Endothelial cell of umbilical vein (primary cell): ENCODE measurements at regions not wholly inside any gene's neighbourhood (a gene's known extent, or its start where the extent isn't known, plus 50 kb on each side); places are given as distances from the start of the nearest gene placed in this dataset.

Experiments
- BruUV-seq: library from RNA; stranded (reverse); fragments of 400-500 nt; replicated peaks from 2 replicates; lab custom pipeline; 2021; lab: Mats Ljungman, UMichigan
- CTCF ChIA-PET: fragments of 300-600, 350-600 bp; sonication (Branson Sonifier 250); formaldehyde crosslinking; loops from one replicate; lab custom pipeline; 2021; ENCODE audit warnings: antibody characterized with exemption, inconsistent platforms; lab: Charles Lee
- POLR2A ChIA-PET: fragments of 300-600, 350-600 bp; sonication (Branson Sonifier 250); formaldehyde crosslinking; loops from one replicate; lab custom pipeline; 2021; ENCODE audit warnings: antibody characterized with exemption, inconsistent platforms; lab: Charles Lee
- DNase-seq: peaks from one replicate; pipeline ENCODE4 v3.0.0-alpha.2; 2011; ENCODE audit warnings: low read depth, low spot score
- FAIRE-seq: peaks from 2 replicates; lab custom pipeline; 2011; peaks lifted over from hg19 to GRCh38; lab: Jason Lieb, UNC
- H2AFZ ChIP-seq: 2 replicates; pipeline ENCODE4 v1.6.0; 2012; ENCODE audit warnings: low read depth, low read length, control low read depth, inconsistent platforms
- H3K27ac ChIP-seq: 2 replicates; pipeline ENCODE4 v1.5.1; 2011; ENCODE audit warnings: low read depth, mild to moderate bottlenecking, control low read depth, low read length, moderate library complexity; ENCODE audit not compliant: insufficient read depth
- H3K27me3 ChIP-seq, 2 experiments: 2 replicates each; pipeline versions ENCODE4 v1.6.0 to v1.6.1; 2011; ENCODE audit warnings: low read length in 2 of 2, mixed read lengths in 1 of 2; ENCODE audit not compliant: control insufficient read depth in 2 of 2, insufficient read depth in 2 of 2
- H3K36me3 ChIP-seq, 2 experiments: 2 replicates in 1 of 2; 3 replicates in 1 of 2; pipeline ENCODE4 v1.5.1; 2011; ENCODE audit warnings: low read length in 2 of 2, mild to moderate bottlenecking in 1 of 2, moderate library complexity in 1 of 2; ENCODE audit not compliant: control insufficient read depth in 2 of 2, insufficient read depth in 2 of 2; ENCODE audit errors: extremely low read depth in 1 of 2
- H3K4me1 ChIP-seq: 3 replicates; pipeline ENCODE4 v1.5.1; 2011; ENCODE audit warnings: mild to moderate bottlenecking, low read length; ENCODE audit not compliant: control insufficient read depth, insufficient read depth; ENCODE audit errors: extremely low read depth
- H3K4me2 ChIP-seq: 2 replicates; pipeline ENCODE4 v1.6.1; 2011; ENCODE audit warnings: low read length, control low read depth, mixed read lengths; ENCODE audit not compliant: insufficient read depth
- H3K4me3 ChIP-seq, 3 experiments: fragments of 200-600 bp in 1 of 3; sonication (generic), shearing (Covaris generic) in 1 of 3; replicated peaks in 1 of 3; 2 replicates each; pipeline ENCODE4 v1.5.1; 2011 to 2016; ENCODE audit warnings: control low read depth in 3 of 3, low read length in 3 of 3, mild to moderate bottlenecking in 2 of 3, inconsistent platforms in 1 of 3, low read depth in 1 of 3, moderate library complexity in 1 of 3; ENCODE audit not compliant: insufficient read depth in 1 of 3
- H3K79me2 ChIP-seq: 2 replicates; pipeline ENCODE4 v1.6.0; 2012; ENCODE audit warnings: low read length, inconsistent platforms; ENCODE audit not compliant: control insufficient read depth, insufficient read depth
- H3K9ac ChIP-seq: replicated peaks from 2 replicates; pipeline ENCODE3; 2011; ENCODE audit warnings: low read length, control low read depth; ENCODE audit not compliant: insufficient read depth; ENCODE audit errors: extremely low read depth
- H3K9me1 ChIP-seq: replicated peaks from 3 replicates; pipeline ENCODE4 v1.6.0; 2011; ENCODE audit warnings: mild to moderate bottlenecking, low read length; ENCODE audit not compliant: control insufficient read depth, insufficient read depth; ENCODE audit errors: extremely low read depth
- H3K9me3 ChIP-seq: replicated peaks from 2 replicates; pipeline ENCODE4 v1.5.1; 2012; ENCODE audit warnings: low read length, inconsistent platforms; ENCODE audit not compliant: control insufficient read depth, insufficient read depth
- H4K20me1 ChIP-seq: replicated peaks from 2 replicates; pipeline ENCODE3; 2011; ENCODE audit warnings: mild to moderate bottlenecking, low read length; ENCODE audit not compliant: control insufficient read depth, insufficient read depth; ENCODE audit errors: extremely low read depth
- CTCF ChIP-seq, 2 donors: IDR thresholded peaks; 1 replicate in 1 of 2; 2 replicates in 1 of 2; pipeline ENCODE4 v1.5.1; 2011; ENCODE audit warnings: low read length in 2 of 2, mild to moderate bottlenecking in 2 of 2, moderate library complexity in 2 of 2, control low read depth in 1 of 2, inconsistent platforms in 1 of 2, low read depth in 1 of 2; ENCODE audit not compliant: insufficient read depth in 1 of 2; ENCODE audit errors: extremely low read depth in 1 of 2
- EZH2 ChIP-seq: IDR thresholded peaks from 2 replicates; pipeline ENCODE4 v1.6.1; 2012; ENCODE audit warnings: borderline replicate concordance, low read depth, mild to moderate bottlenecking, moderate library complexity, low read length, inconsistent platforms; ENCODE audit not compliant: severe bottlenecking
- FOS ChIP-seq: IDR thresholded peaks from 2 replicates; pipeline ENCODE4 v1.6.1; 2011; ENCODE audit warnings: mild to moderate bottlenecking, low read length, moderate library complexity, borderline replicate concordance; ENCODE audit not compliant: insufficient read depth
- GATA2 ChIP-seq: IDR thresholded peaks from 2 replicates; pipeline ENCODE4 v1.7.0; 2011; ENCODE audit warnings: low read depth, mild to moderate bottlenecking, moderate library complexity, mixed read lengths, low read length; ENCODE audit not compliant: insufficient read length, insufficient read depth
- JUN ChIP-seq: IDR thresholded peaks from 2 replicates; pipeline ENCODE4 v1.6.1; 2011; ENCODE audit warnings: borderline replicate concordance, low read depth; ENCODE audit not compliant: insufficient read length, insufficient read depth
- MYC ChIP-seq: IDR thresholded peaks from one replicate; pipeline ENCODE4 v1.6.1; 2011; ENCODE audit warnings: mild to moderate bottlenecking, low read depth, low read length
- POLR2A ChIP-seq: IDR thresholded peaks from 2 replicates; pipeline ENCODE4 v1.6.1; 2012; ENCODE audit warnings: low read depth, mild to moderate bottlenecking, control low read depth, low read length
- POLR2AphosphoS5 ChIP-seq: IDR thresholded peaks from 2 replicates; pipeline ENCODE4 v1.6.1; 2012; ENCODE audit warnings: low read depth, mild to moderate bottlenecking, control low read depth, low read length, moderate library complexity; ENCODE audit not compliant: insufficient read depth
- dilution Hi-C: fragments of 300-500 bp; cut with MboI; formaldehyde crosslinking; loops from one replicate; pipeline ENCODE4 v1.15.0; 2019; ENCODE audit warnings: low sequenced_read_pairs; ENCODE audit not compliant: extremely low pct_ligation_motif_present
- intact Hi-C: fragments of 100-400 bp; cut with micrococcal nuclease; formaldehyde crosslinking; loops from one replicate; pipeline ENCODE4 v1.10.0; 2022
- TF ChIP-seq, protein P1 (sequence below): IDR thresholded peaks from 2 replicates; pipeline ENCODE4 v1.6.1; 2011; ENCODE audit not compliant: insufficient read depth, insufficient read length

GRCh38 chr20:7702141-7702540 is 238.1 kb downstream of the HAO1 start:
- Histone ChIP-seq H3K9me3 (no peaks in the 10 kb centered on the region), H3K79me2 (no peaks in the 10 kb centered on the region), H3K9ac (no peak overlapping the region), H3K27me3 (no peaks in the 10 kb centered on the region), H3K4me3 (no peak overlapping the region), H4K20me1 (no peaks in the 10 kb centered on the region), H3K36me3 (no peaks in the 10 kb centered on the region), H3K27ac (no peak overlapping the region), H3K9me1 (no peaks in the 10 kb centered on the region), H3K4me1 (no peaks in the 10 kb centered on the region), H3K4me2 (no peak overlapping the region), H2AFZ (no peak overlapping the region)
- TF ChIP-seq CTCF (IDR thresholded peaks at IDR 0.05; ENCODE audit: extremely low read depth in 1 of 2, insufficient read depth in 1 of 2, low read depth in 1 of 2, low read length in 2 of 2) (no peak), GATA2 (no peak), POLR2A (no peak), FOS (no peak), POLR2AphosphoS5 (no peak), MYC (no peak), EZH2 (no peak), JUN (no peak)
- TF ChIP-seq, protein P1, sequence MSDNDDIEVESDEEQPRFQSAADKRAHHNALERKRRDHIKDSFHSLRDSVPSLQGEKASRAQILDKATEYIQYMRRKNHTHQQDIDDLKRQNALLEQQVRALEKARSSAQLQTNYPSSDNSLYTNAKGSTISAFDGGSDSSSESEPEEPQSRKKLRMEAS, result no peak
- POLR2A ChIA-PET, result no interaction called here
- intact Hi-C loops, result no loop called here
- CTCF ChIA-PET, result no interaction called here
- DNase-seq (no peak), FAIRE-seq (no peak)
- no TSS peak for BruUV-seq
- dilution Hi-C loops, result no loop called here
